H1 (cell line): ENCODE measurements at regions not wholly inside any gene's neighbourhood (a gene's known extent, or its start where the extent isn't known, plus 50 kb on each side); places are given as distances from the start of the nearest gene placed in this dataset.

Experiments used
- CTCF ChIA-PET: fragments of 300-600 bp; sonication (Branson Sonifier 250); formaldehyde crosslinking; loops from one replicate; lab custom pipeline; 2021; ENCODE audit not compliant: partially characterized antibody; lab: Charles Lee
- POLR2A ChIA-PET: fragments of 300-600 bp; sonication (Branson Sonifier 250); formaldehyde crosslinking; loops from one replicate; lab custom pipeline; 2021; ENCODE audit warnings: inconsistent platforms; ENCODE audit not compliant: partially characterized antibody; lab: Charles Lee
- DNase-seq, 2 experiments: peaks; one replicate each; pipeline versions ENCODE4 v3.0.0 to v3.0.0-alpha.2; 2010 to 2022; ENCODE audit warnings: low spot score in 2 of 2, low read depth in 1 of 2, mixed read lengths in 1 of 2
- FAIRE-seq: peaks from 2 replicates; lab custom pipeline; 2011; peaks lifted over from hg19 to GRCh38; lab: Jason Lieb, UNC
- H2AFZ ChIP-seq: 2 replicates; pipeline ENCODE4 v1.8.1; 2012; ENCODE audit warnings: low read length, inconsistent platforms
- H2AK5ac ChIP-seq: 2 replicates; pipeline ENCODE4 v1.6.1; 2013; ENCODE audit warnings: low read depth, low read length
- H2BK120ac ChIP-seq: replicated peaks from 2 replicates; pipeline ENCODE3; 2013; ENCODE audit warnings: low read depth, low read length, inconsistent platforms
- H2BK12ac ChIP-seq: 2 replicates; pipeline ENCODE4 v1.6.1; 2013; ENCODE audit warnings: low read depth, low read length
- H2BK15ac ChIP-seq: 2 replicates; pipeline ENCODE4 v1.6.1; 2013; ENCODE audit warnings: low read length
- H2BK20ac ChIP-seq: 2 replicates; pipeline ENCODE4 v1.6.1; 2013; ENCODE audit warnings: low read length
- H2BK5ac ChIP-seq: 2 replicates; pipeline ENCODE4 v1.6.1; 2013; ENCODE audit warnings: low read depth, low read length
- H3K14ac ChIP-seq: 2 replicates; pipeline ENCODE4 v1.6.1; 2013; ENCODE audit warnings: inconsistent platforms; ENCODE audit not compliant: insufficient read length
- H3K18ac ChIP-seq: 2 replicates; pipeline ENCODE4 v1.6.1; 2013; ENCODE audit warnings: low read length; ENCODE audit errors: extremely low read depth
- H3K23ac ChIP-seq: 2 replicates; pipeline ENCODE4 v1.6.1; 2013; ENCODE audit warnings: inconsistent platforms; ENCODE audit not compliant: insufficient read length
- H3K23me2 ChIP-seq: 2 replicates; pipeline ENCODE4 v1.6.1; 2013; ENCODE audit warnings: low read depth, low read length
- H3K27ac ChIP-seq: 2 replicates; pipeline ENCODE4 v1.6.1; 2011; ENCODE audit warnings: low read depth, low read length, inconsistent platforms
- H3K27me3 ChIP-seq, 4 experiments: replicated peaks in 1 of 4; 1 replicate in 1 of 4; 2 replicates in 3 of 4; pipeline versions ENCODE4 v1.6.1 to v1.8.1; 2011 to 2013; ENCODE audit warnings: low read length in 3 of 4, mild to moderate bottlenecking in 3 of 4, inconsistent platforms in 2 of 4, mixed read lengths in 2 of 4, moderate library complexity in 1 of 4; ENCODE audit not compliant: control insufficient read depth in 3 of 4, insufficient read depth in 3 of 4; ENCODE audit errors: extremely low read depth in 1 of 4
- H3K36me3 ChIP-seq, 4 experiments: 2 replicates each; pipeline versions ENCODE4 v1.6.1 to v1.8.1; 2011 to 2013; ENCODE audit warnings: mild to moderate bottlenecking in 4 of 4, low read length in 3 of 4, moderate library complexity in 2 of 4, control low read depth in 1 of 4, inconsistent platforms in 1 of 4; ENCODE audit not compliant: insufficient read depth in 4 of 4, control insufficient read depth in 2 of 4
- H3K4ac ChIP-seq: replicated peaks from 2 replicates; pipeline ENCODE3; 2013; ENCODE audit warnings: low read length, low read depth, mixed read lengths, inconsistent platforms; ENCODE audit not compliant: insufficient read length
- H3K4me1 ChIP-seq, 4 experiments: replicated peaks in 1 of 4; 1 replicate in 1 of 4; 2 replicates in 3 of 4; pipeline versions ENCODE4 v1.6.1 to v1.8.1; 2011 to 2013; ENCODE audit warnings: low read length in 3 of 4, inconsistent platforms in 2 of 4, mixed read lengths in 1 of 4; ENCODE audit not compliant: insufficient read depth in 4 of 4, control insufficient read depth in 3 of 4
- H3K4me2 ChIP-seq, 2 experiments: 2 replicates each; pipeline versions ENCODE4 v1.6.1 to v1.8.1; 2011 to 2013; ENCODE audit warnings: low read depth in 2 of 2, low read length in 2 of 2, control low read depth in 1 of 2, inconsistent platforms in 1 of 2, mild to moderate bottlenecking in 1 of 2; ENCODE audit not compliant: insufficient read depth in 1 of 2
- H3K4me3 ChIP-seq, 4 experiments: fragments of 200-600, 300-600 bp in 1 of 4; sonication (generic), shearing (Covaris generic), sonication (Bioruptor Twin) in 1 of 4; 2 replicates each; pipeline versions ENCODE4 v1.5.1 to v1.8.1; 2011 to 2016; ENCODE audit warnings: low read length in 4 of 4, low read depth in 3 of 4, control low read depth in 2 of 4, inconsistent platforms in 2 of 4, mild to moderate bottlenecking in 2 of 4, mixed read lengths in 1 of 4, moderate library complexity in 1 of 4; ENCODE audit not compliant: insufficient read depth in 2 of 4; ENCODE audit errors: extremely low read depth in 1 of 4
- H3K56ac ChIP-seq: replicated peaks from 2 replicates; pipeline ENCODE3; 2013; ENCODE audit warnings: low read depth, mild to moderate bottlenecking, mixed read lengths, low read length, inconsistent platforms; ENCODE audit not compliant: insufficient read length
- H3K79me1 ChIP-seq: 2 replicates; pipeline ENCODE4 v1.6.1; 2013; ENCODE audit warnings: low read depth, low read length, control low read depth
- H3K79me2 ChIP-seq, 2 experiments: 2 replicates each; pipeline versions ENCODE4 v1.6.1 to v1.8.1; 2012 to 2013; ENCODE audit warnings: low read length in 2 of 2, mild to moderate bottlenecking in 2 of 2, inconsistent platforms in 1 of 2; ENCODE audit not compliant: insufficient read depth in 2 of 2, control insufficient read depth in 1 of 2
- H3K9ac ChIP-seq, 4 experiments: replicated peaks in 1 of 4; 1 replicate in 1 of 4; 2 replicates in 3 of 4; pipeline versions ENCODE4 v1.6.1 to v1.8.1; 2011 to 2013; ENCODE audit warnings: low read depth in 3 of 4, low read length in 3 of 4, control low read depth in 2 of 4, mild to moderate bottlenecking in 2 of 4, moderate library complexity in 2 of 4, inconsistent platforms in 1 of 4; ENCODE audit errors: extremely low read depth in 1 of 4
- H3K9me3 ChIP-seq, 2 experiments: 2 replicates each; pipeline versions ENCODE4 v1.6.1 to v1.8.1; 2012 to 2013; ENCODE audit warnings: mild to moderate bottlenecking in 2 of 2, moderate library complexity in 2 of 2, control low read depth in 1 of 2, inconsistent platforms in 1 of 2, low read depth in 1 of 2, low read length in 1 of 2, mixed read lengths in 1 of 2; ENCODE audit not compliant: insufficient read depth in 2 of 2
- H4K20me1 ChIP-seq, 2 experiments: replicated peaks in 1 of 2; 2 replicates each; pipeline versions ENCODE3 to v1.8.1; 2011 to 2013; ENCODE audit warnings: inconsistent platforms in 2 of 2, low read length in 2 of 2, mild to moderate bottlenecking in 1 of 2; ENCODE audit not compliant: insufficient read depth in 2 of 2, control insufficient read depth in 1 of 2
- H4K5ac ChIP-seq: 2 replicates; pipeline ENCODE4 v1.6.1; 2013; ENCODE audit warnings: low read length, low read depth, mixed read lengths, inconsistent platforms; ENCODE audit not compliant: insufficient read length
- H4K8ac ChIP-seq: 2 replicates; pipeline ENCODE4 v1.8.0; 2013; ENCODE audit warnings: mild to moderate bottlenecking, moderate library complexity, low read length, inconsistent platforms; ENCODE audit not compliant: insufficient read depth; ENCODE audit errors: extremely low read depth
- H4K91ac ChIP-seq: replicated peaks from 2 replicates; pipeline ENCODE3; 2013; ENCODE audit warnings: low read length, mixed read lengths, inconsistent platforms; ENCODE audit not compliant: insufficient read length
- BACH1 ChIP-seq: IDR thresholded peaks from 2 replicates; pipeline ENCODE4 v1.6.1; 2012; ENCODE audit warnings: low read length, improper control_type of control experiment
- RNF2 ChIP-seq: fragments of 200-900, 300-1000 bp; sonication (generic); IDR thresholded peaks from 2 replicates; pipeline ENCODE4 v1.7.1; 2016; ENCODE audit warnings: borderline replicate concordance, low read depth, mild to moderate bottlenecking, antibody characterized with exemption, low read length; ENCODE audit not compliant: poor library complexity, severe bottlenecking; ENCODE audit errors: missing control alignments
- SAP30 ChIP-seq: fragments of 300-600 bp; sonication (generic); IDR thresholded peaks from 2 replicates; pipeline ENCODE4 v1.7.1; 2012; ENCODE audit warnings: low read length, moderate library complexity, mild to moderate bottlenecking, inconsistent platforms; ENCODE audit not compliant: insufficient read depth, insufficient replicate concordance

DNA sequence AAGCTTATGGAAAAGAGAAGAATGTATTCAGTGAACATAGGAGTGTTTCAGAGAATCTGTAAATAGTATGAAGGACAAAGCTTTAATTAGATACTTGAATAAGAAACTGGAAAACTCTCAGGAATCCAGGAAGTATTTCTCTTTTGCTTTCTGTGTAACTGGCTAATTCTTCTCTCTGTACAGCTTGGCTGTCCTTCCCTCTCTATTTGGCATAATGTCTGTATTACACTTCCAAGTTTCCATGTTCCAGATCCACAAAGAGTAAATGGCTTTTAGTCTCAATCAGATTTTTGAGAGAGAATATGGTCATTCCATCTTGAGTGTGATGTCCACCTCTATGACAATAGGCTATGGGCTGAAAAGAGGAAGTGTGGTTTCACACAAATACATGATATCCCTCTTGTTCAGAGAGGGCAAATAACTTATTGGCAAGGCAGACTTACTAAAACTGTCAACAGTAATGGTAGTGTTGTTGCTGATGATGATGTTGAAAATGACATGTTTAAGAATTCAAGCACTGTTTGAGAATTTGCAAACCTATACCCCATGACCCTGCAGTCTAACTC lies 129.2 kb upstream of the ERBB4 start:
- Histone ChIP-seq H3K36me3 (no peaks in the 10 kb centered on the region), H3K79me2 (no peaks in the 10 kb centered on the region), H3K18ac (no peak overlapping the region), H3K27me3 (no peaks in the 10 kb centered on the region), H2BK120ac (no peak overlapping the region), H3K9ac (no peak overlapping the region), H3K79me1 (no peaks in the 10 kb centered on the region), H3K27ac (no peak overlapping the region), H2BK5ac (no peak overlapping the region), H4K5ac (no peak overlapping the region), H4K91ac (no peak overlapping the region), H3K4ac (no peak overlapping the region), H3K4me2 (no peak overlapping the region), H2AFZ (no peak overlapping the region), H4K20me1 (no peaks in the 10 kb centered on the region), H3K23ac (no peak overlapping the region), H2BK15ac (no peak overlapping the region), H3K23me2 (no peaks in the 10 kb centered on the region), H4K8ac (no peak overlapping the region), H3K56ac (no peak overlapping the region), H3K4me3 (no peak overlapping the region), H3K4me1 (no peaks in the 10 kb centered on the region), H3K14ac (no peak overlapping the region), H2BK12ac (no peak overlapping the region), H3K9me3 (no peaks in the 10 kb centered on the region), H2BK20ac (no peak overlapping the region), H2AK5ac (no peak overlapping the region)
- no peak for FAIRE-seq
- CTCF ChIA-PET, result interaction anchor here (0.6 kb wide), 1 partner anchor 481 kb away, joined by 4 read pairs; no protein-coding TSS in a partner anchor
- POLR2A ChIA-PET, result no interaction called here
- no peak for DNase-seq
- no peak for TF ChIP-seq SAP30
- no peak for TF ChIP-seq RNF2
- TF ChIP-seq BACH1, result no peak
